Activated T-cell treated with anti-CD3 and anti-CD28 coated beads for 24 hours (primary cell): ENCODE measurements at regions not wholly inside any gene's neighbourhood (a gene's known extent, or its start where the extent isn't known, plus 50 kb on each side); places are given as distances from the start of the nearest gene placed in this dataset.
"Not testable (repeated sequence)": the region's sequence is repeated elsewhere in the genome, so short reads cannot be mapped to it uniquely, and the experiment has no call there.

Source experiments
- DNase-seq: peaks from one replicate; pipeline ENCODE4 v3.0.0-alpha.2; 2020; ENCODE audit warnings: low read depth

GRCh38 chr21:5013455-5014304 is 5507.7 kb upstream of the TPTE start:
- not testable (repeated sequence) for DNase-seq

DNA sequence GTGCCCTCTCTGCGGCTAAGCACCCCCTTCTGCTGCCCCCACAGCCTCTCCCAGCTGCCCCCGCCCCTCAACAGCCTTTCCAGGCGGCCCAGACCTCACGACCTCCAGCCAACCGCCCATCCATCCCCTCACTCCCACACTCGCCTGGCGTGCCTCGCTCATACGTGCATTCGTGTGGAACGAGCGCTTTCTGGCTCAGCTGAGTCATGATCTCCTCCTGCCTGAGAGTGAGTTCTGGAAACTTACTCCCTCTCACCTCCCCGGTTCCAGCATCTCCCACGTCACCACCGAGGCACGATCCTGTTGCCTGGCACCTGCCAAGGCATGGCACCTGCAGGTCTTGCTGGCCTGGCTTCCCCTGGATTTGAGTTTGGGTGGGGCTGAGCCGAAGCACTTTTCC is 5506.2 kb upstream of the TPTE start:
- not testable (repeated sequence) for DNase-seq

- DNase-seq, result not testable (repeated sequence)
Measured at GRCh38 chr21:5019120-5019519, 5502.3 kb upstream of the TPTE start.

DNA sequence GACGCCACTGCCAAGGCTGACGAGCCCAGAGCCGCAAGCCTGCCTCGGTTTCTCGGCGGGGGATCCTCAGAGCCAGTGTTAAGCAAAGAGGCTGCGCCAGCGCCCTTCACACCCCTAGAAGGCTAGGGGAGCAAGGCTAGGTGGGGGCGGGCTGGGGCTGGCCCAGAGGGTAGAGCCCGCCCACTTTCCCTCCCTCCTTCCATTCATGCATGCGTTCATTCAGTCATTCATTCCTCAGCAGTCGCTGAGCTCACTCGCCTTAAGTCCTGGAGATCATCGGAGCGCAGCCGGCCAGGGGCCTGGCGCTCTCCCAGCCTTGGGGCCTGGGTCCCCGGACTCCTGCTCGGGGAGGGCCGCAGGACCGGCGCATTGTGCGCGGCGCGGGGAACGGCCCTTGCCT is 5499.6 kb upstream of the TPTE start:
- not testable (repeated sequence) for DNase-seq

- DNase-seq, result not testable (repeated sequence)
Measured at GRCh38 chr21:5022254-5022653, 5499.1 kb upstream of the TPTE start.

DNA sequence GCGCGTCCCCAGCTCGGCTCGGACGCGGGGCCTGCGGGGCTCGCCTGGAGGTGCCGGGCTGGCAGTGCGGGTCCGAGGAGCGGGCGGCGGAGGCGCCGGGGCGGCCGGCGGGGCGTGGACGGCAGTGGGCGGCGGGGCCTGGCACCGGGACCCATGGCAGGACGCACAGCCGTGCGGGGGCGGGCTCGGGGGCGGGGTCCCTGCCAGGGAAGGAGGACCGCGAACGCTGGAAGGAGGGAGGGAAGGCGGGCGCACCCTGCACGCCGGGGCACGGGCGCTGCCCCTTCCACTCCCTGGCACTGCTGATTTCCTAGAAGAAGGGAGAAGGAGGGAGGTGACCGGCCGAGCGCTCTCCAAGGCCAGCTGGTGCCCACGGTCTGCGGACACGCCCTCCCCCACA is 5498.6 kb upstream of the TPTE start:
- DNase-seq, result not testable (repeated sequence)

DNA sequence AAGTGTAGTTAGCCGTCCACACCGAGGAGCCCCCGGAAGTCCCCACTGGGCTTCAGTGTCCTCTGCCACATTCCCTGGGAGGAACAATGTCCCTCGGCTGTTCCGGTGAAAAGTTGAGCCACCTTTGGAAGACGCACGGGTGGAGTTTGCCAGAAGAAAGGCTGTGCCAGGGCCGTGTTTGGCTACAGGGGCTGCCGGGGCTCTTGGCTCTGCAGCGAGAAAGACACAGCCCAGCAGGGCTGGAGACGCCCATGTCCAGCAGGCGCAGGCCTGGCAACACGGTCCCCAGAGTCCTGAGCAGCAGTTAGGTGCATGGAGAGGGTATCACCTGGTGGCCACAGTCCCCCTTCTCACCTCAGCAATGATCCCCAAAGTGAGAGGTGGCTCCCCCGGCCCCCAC is 5486.2 kb upstream of the TPTE start:
- DNase-seq, result not testable (repeated sequence)

DNA sequence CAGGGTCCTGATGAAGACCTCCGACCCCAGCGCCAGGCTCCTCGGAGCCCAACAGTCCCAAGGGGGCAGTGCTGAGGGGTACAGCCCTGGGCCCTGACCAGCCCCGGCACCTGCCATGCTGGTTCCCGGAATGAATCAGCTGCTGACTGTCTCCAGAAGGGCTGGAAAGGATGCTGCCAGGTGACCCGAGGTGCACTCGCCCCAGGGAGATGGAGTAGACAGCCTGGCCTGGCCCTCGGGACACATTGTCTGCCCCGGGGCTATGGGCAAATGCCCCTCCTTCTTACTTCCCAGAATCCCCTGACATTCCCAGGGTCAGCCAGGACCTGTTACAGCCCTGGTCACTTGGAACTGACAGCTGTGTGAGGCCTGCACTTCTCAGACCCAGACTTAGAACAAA is 5485.8 kb upstream of the TPTE start:
- DNase-seq, result not testable (repeated sequence)

GRCh38 chr21:5037606-5038331 is 5483.6 kb upstream of the TPTE start:
- DNase-seq, result not testable (repeated sequence)

- DNase-seq, result not testable (repeated sequence)
Measured at GRCh38 chr21:5039926-5040325, 5481.5 kb upstream of the TPTE start.

DNA sequence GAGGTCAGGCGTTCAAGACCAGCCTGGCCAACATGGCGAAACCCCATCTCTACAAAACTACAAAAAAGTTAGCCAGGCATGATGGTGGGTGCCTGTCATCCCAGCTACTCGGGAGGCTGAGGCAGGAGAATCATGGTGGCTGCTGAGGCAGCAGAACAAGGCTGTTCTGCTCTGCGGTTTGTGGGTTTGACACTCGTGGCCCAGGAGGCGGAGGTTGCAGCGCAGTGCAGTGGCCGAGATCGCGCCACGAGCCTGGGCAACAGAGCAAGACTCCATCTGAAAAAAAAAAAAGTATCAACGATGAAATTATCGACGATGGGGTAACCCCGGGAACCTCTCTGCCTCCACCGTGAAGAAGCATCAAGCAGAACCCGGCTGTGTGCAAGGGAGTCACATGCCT is 5478.8 kb upstream of the TPTE start:
- DNase-seq, result not testable (repeated sequence)

- DNase-seq, result not testable (repeated sequence)
Measured at GRCh38 chr21:5044812-5045211, 5476.6 kb upstream of the TPTE start.

DNA sequence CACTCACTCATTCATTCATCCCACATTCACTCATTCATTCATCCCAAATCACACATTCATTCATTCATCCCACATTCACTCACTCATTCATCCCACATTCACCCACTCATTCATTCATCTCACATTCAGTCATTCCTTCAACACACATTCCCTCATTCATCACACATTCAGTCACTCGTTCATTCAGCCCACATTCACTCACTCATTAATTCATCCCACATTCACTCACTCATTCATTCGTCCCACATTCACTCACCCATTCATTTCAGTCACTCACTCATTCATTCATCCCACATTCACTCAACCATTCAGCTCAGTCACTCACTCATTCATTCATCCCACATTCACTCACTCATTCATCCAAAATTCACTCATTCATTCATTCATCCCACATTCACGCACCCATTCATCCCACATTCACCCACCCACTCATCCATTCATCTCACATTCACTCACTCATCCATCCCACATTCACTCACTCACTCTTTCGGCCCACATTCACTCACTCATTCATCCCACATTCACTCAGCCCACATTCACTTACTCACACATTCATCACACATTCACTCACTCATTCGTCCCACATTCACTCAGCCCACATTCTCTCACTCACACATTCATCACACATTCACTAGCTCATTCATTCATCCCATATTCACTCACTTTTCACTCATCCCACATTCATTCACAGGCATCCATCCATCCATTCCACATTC is 5469.9 kb upstream of the TPTE start:
- not testable (repeated sequence) for DNase-seq

DNA sequence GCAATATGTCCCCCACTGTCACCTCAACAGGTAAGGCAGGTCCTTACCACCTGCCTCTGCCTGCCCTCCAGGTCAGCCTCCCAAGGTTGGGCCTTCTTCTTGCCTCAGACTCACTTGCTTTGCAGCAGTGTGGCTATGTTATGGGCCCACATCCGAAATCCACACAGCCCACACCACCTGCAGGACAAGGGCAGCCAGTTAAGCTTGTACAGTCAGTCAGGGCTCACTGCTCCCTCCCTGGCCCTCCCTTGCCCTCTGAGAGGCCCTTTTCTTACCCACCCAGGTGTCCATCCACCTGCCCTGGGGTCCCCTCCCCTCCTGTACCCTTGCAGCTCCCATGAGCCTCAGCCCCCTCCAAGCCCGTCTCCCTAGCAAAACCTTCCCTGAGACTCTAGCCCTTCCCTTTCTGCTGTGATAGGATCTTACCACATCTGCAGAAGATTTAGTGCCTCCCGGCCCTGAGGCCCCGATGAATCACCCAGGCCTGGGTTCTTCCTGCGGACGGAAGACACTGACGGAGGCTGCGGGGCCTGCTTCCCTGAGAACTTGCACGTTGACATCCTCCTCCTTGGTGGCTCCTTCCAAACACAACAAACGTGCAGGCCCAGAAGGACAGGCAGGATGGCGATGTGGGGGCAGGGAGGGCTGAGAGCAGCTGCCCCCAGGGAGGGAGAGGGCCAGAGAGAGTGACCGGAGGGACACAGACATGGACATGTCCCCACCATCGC is 5466.2 kb upstream of the TPTE start:
- not testable (repeated sequence) for DNase-seq

DNA sequence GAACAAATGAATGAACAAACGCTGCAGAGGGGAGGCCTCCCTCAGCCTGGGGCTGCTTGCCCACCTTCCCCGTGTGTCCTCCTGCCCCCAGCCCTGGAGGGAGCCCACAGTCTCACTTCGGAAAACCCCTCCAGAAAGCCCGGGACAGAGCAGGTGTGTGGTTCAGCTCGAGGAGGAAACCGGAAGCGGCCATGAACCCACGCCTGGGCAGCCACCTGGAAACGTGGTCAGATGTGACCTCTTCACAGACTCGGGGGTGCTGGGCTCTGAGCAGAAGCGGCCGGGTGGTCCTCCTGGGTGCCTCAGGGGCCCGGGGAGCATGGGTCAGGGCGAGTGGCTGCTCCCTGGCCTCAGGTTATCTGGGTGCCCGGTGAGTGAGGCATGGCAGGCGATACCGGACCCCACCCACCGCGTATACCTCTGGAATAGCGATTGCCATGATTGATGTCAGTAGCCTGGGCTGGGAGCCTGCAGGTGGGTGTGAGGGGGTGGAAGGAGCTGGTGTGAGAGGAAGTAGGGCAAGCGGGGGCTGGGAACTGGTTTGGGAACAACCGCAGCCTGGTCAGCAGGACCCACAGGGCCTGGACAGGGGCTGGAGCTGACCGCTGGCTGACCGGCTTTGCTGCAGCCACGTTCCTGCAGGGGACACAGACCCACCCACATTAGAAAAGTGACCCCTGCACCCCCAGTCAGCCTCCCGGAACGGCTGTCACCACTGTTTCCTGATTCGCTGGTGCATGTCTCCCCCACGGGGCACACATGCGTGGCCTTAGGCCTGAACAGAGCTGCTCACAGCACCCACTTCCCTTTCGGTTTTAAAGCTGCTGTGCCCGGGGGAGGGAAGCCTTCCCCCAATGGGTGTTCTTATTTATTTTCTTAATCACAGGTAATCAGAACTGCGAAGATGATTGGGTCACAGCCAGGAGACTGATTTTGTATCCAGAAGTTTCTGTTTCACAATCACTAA is 5465.1 kb upstream of the TPTE start:
- DNase-seq, result not testable (repeated sequence)

DNA sequence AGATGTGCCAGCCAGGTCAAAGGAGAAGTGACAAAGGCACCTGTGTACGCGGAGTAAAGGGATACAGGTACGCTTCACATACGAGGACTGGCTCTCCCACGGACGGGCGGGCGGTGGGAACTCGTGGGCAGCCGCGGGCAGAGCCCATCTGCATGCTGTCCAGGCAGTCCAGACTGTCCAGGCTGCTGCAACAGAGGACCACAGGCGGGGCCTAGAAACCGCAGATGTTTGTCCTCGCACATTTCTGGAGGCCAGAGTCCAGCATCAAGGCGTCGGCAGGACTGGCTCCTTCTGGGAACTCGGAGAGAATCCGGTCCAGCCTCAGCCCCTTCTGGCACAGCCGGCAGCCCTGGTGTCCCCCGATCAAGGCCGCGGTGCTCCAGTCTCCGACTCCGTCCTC is 5464.3 kb upstream of the TPTE start:
- not testable (repeated sequence) for DNase-seq

GRCh38 chr21:5060364-5061083 is 5460.9 kb upstream of the TPTE start:
- not testable (repeated sequence) for DNase-seq

DNA sequence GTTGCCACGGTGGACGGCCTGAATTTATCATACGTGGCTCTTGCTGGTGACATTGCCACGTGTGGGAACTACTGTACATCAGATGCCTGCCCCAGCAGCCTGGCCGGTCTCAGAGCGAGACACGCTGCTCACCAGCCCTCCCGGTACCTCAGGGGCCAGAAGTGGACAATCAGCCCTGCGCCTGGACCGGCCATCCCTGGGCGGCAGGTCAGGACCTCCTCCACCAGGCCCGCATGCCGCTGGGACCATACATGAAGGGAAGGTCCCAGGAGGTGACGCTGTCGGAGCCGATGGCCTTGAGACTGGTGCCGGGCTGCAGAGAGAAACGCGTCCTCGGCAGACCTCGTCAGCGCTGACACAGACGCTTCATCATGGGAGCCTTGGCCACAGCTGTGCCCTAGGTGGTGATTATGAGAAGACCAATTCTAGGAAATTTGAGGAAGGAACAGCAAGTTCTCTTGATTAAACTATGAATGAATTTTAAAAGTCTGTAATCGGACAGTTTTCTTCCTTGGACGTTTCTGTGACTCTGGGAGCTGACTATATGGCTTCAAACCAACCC is 5456.7 kb upstream of the TPTE start:
- DNase-seq, result not testable (repeated sequence)
